Lower leg skin (tissue), 4 donors: ENCODE measurements at regions not wholly inside any gene's neighbourhood (a gene's known extent, or its start where the extent isn't known, plus 50 kb on each side); places are given as distances from the start of the nearest gene placed in this dataset.

ENCODE experiments used
- DNase-seq, 2 donors: peaks; one replicate each; pipeline ENCODE4 v3.0.0-alpha.2; 2019; ENCODE audit warnings: low spot score in 2 of 2
- H3K4me3 ChIP-seq: fragments of 200-600 bp; sonication (generic); 2 replicates; pipeline ENCODE4 v1.5.1; 2017; ENCODE audit warnings: mild to moderate bottlenecking, low read depth; ENCODE audit not compliant: poor library complexity, severe bottlenecking
- POLR2A ChIP-seq, 2 donors: fragments of 450-650 bp; IDR thresholded peaks; one replicate each; pipeline ENCODE4 v1.6.1; 2016 to 2017; ENCODE audit warnings: antibody characterized with exemption in 2 of 2, mild to moderate bottlenecking in 1 of 2, moderate library complexity in 1 of 2
- WGBS, 2 donors: methylation state at CpG; one replicate each; pipeline ENCODE4 v1.1.5; 2018; 5-methylcytosine and 5-hydroxymethylcytosine counted together
- intact Hi-C: fragments of 100-400 bp; cut with DNase I; formaldehyde crosslinking; loops from one replicate; pipeline ENCODE4 v1.15.0; 2023; ENCODE audit warnings: low total_unique reads
- TF ChIP-seq, protein P1 (sequence below), 3 donors: fragments of 450-650 bp; IDR thresholded peaks; one replicate each; pipeline ENCODE4 v1.5.1; 2016; ENCODE audit warnings: antibody characterized with exemption in 3 of 3, mild to moderate bottlenecking in 3 of 3, moderate library complexity in 2 of 3

DNA sequence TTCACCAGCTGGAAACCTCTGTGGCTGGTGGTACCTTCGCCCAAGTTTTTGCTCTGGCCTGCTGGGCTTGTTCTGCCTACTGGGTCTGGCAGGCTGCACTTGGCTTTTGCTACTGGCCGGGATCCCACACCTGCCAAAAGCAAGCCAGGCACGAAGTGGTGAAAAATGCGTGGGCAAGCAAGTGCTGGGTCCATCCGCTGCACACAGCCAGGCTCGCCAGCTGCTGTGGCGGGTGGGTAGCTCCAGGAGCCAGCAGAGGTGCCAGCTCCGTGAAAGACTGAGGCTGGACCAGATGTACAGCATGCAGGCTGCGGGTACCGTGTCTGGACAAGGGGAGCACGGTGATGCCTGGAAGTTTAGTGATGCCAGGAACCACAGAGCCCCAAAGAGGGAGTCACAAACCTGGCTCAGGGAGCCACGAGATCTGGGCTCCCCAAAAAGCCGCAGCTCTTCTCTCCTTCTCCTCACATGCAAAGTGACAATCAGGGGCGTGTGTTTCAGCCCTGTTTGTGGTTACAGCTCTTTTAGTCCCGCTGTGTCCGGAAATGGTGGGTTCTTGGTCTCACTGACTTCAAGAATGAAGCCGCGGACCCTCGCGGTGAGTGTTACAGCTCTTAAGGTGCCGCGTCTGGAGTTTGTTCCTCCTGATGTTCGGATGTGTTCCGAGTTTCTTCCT, 1455.6 kb upstream of the GBE1 start:
- peak in 1 of 2 donors; percentile 68 for DNase-seq
- H3K4me3 ChIP-seq = no peak overlapping the region
- TF ChIP-seq, protein P1, sequence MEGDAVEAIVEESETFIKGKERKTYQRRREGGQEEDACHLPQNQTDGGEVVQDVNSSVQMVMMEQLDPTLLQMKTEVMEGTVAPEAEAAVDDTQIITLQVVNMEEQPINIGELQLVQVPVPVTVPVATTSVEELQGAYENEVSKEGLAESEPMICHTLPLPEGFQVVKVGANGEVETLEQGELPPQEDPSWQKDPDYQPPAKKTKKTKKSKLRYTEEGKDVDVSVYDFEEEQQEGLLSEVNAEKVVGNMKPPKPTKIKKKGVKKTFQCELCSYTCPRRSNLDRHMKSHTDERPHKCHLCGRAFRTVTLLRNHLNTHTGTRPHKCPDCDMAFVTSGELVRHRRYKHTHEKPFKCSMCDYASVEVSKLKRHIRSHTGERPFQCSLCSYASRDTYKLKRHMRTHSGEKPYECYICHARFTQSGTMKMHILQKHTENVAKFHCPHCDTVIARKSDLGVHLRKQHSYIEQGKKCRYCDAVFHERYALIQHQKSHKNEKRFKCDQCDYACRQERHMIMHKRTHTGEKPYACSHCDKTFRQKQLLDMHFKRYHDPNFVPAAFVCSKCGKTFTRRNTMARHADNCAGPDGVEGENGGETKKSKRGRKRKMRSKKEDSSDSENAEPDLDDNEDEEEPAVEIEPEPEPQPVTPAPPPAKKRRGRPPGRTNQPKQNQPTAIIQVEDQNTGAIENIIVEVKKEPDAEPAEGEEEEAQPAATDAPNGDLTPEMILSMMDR (IDR thresholded peaks at IDR 0.05) = no peak
- TF ChIP-seq POLR2A (IDR thresholded peaks at IDR 0.05) = no peak
- 92 to 94% methylated on average over 24 of the region's 24 CpGs for WGBS, 2 donors
- intact Hi-C loops = no loop called here

GRCh38 chr3:83195243-83195642, 1433.8 kb upstream of the GBE1 start:
- H3K4me3 ChIP-seq = no peak overlapping the region
- TF ChIP-seq, protein P1 (IDR thresholded peaks at IDR 0.05) = no peak
- no peak for TF ChIP-seq POLR2A (IDR thresholded peaks at IDR 0.05)
- intact Hi-C loops = no loop called here
- DNase-seq = no peak

GRCh38 chr3:83193526-83193925, 1432.1 kb upstream of the GBE1 start:
- TF ChIP-seq, protein P1 (IDR thresholded peaks at IDR 0.05) = no peak
- no peak for TF ChIP-seq POLR2A (IDR thresholded peaks at IDR 0.05)
- WGBS, 2 donors = 84 to 90% methylated on average over 1 of the region's 1 CpG
- no peak overlapping the region for H3K4me3 ChIP-seq
- intact Hi-C loops = no loop called here
- no peak for DNase-seq

GRCh38 chr3:83189634-83190033, 1428.2 kb upstream of the GBE1 start:
- no peak overlapping the region for H3K4me3 ChIP-seq
- TF ChIP-seq, protein P1 (IDR thresholded peaks at IDR 0.05) = no peak
- TF ChIP-seq POLR2A (IDR thresholded peaks at IDR 0.05) = no peak
- intact Hi-C loops = no loop called here
- no peak for DNase-seq

DNA sequence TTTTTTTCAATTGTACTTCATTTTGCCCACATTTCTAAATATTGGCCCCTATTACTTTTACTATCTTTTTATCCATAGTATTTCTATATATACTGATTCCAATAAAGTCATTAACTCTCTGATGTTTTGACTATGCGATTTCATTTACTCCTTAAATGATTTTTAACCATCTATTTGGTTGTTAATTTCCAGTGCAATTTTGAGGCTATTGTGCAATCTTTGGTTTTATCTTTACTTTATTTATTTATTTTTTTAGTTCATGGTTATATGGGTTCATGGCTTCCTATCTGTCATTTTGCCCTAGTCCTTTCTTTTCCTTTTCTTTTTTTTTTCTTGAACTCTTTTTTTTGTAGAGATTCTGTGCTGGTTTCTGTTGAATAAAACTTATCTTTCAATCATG, 1408.0 kb upstream of the GBE1 start:
- H3K4me3 ChIP-seq = no peak overlapping the region
- TF ChIP-seq, protein P1 (IDR thresholded peaks at IDR 0.05) = no peak
- TF ChIP-seq POLR2A (IDR thresholded peaks at IDR 0.05) = no peak
- 90 to 94% methylated on average over 1 of the region's 1 CpG for WGBS, 2 donors
- DNase-seq = no peak
- intact Hi-C loops = no loop called here

GRCh38 chr3:83150896-83151295, 1389.5 kb upstream of the GBE1 start:
- TF ChIP-seq, protein P1 (IDR thresholded peaks at IDR 0.05) = no peak
- TF ChIP-seq POLR2A (IDR thresholded peaks at IDR 0.05) = no peak
- 77 to 87% methylated on average over 2 of the region's 2 CpGs for WGBS, 2 donors
- H3K4me3 ChIP-seq = no peak overlapping the region
- intact Hi-C loops = loop anchor here (2.0 kb wide), 1 partner anchor 22 kb away; no protein-coding TSS in a partner anchor
- DNase-seq = no peak
